HG02588 (cell line): ENCODE measurements at regions not wholly inside any gene's neighbourhood (a gene's known extent, or its start where the extent isn't known, plus 50 kb on each side); places are given as distances from the start of the nearest gene placed in this dataset.

Source experiments
- ATAC-seq: cut with Tn5 transposase; IDR thresholded peaks from one replicate; pipeline ENCODE4 v1.9.1; 2021; ENCODE audit warnings: mild to moderate bottlenecking, moderate library complexity; ENCODE audit not compliant: unreplicated experiment

GRCh38 chr5:10173716-10174115 lies 76.0 kb downstream of the ATPSCKMT start:
- ATAC-seq = no peak

GRCh38 chr5:10172247-10172646 lies 77.4 kb downstream of the ATPSCKMT start:
- no peak for ATAC-seq

DNA sequence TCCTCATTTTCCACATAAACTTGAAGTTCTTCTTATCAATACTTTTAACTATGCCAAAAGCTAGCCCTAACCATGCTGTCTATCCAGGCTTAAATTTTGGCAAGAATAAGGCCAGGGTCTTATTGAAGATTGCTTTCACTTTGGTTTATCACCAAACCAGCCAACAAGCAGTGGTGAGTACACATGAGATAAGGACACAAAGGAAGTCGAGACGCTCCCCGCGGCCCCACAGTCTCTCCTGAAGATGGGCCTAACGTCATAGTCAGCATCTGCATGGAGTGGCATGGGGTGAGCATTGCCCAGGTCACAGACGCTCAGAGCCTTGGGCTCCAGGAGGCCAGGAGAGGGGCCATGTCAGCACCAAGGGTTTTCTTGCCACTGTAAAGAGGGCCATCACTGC lies 80.3 kb downstream of the ATPSCKMT start:
- no peak for ATAC-seq

DNA sequence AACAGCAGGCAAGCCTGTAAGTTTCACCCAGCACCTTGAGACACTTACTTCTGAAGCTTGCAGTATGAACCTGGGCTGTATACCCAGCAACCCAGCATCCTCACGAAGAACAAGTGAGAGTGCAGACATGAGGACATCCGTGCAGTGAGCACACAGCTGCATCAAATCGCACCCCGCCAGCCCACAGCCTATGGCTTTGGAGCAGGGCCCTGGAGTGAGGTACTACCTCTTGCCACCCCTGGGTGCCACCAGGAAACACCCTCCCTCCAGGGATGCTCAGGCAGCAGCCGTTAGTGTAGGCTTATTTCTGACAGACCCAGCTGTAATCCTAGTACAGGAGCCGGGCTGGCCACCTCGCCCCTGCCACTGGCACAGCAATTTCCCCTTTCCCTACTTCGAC lies 81.4 kb downstream of the ATPSCKMT start:
- ATAC-seq = no peak

DNA sequence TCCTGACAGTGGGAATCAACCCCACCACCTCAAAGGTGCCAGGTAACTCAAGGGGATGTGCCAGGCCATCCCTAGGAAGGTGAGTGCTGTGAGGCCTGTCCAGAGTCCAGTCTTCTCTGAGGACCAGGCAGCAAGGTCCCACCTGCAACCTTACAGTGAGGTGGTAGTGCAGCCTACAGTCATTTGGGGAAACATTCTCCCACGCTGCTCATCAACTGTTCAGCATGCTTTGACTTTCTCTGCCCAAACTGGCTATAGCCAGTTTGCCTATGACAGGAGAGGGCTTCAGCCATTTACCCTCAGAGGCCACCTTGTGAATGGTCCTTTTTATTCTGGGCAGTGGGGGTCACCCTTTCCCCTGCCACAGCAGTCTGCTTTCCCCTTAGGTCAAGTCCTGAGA lies 81.9 kb downstream of the ATPSCKMT start:
- ATAC-seq = no peak

- no peak for ATAC-seq
Measured at GRCh38 chr5:10166392-10166791, 83.3 kb downstream of the ATPSCKMT start.

DNA sequence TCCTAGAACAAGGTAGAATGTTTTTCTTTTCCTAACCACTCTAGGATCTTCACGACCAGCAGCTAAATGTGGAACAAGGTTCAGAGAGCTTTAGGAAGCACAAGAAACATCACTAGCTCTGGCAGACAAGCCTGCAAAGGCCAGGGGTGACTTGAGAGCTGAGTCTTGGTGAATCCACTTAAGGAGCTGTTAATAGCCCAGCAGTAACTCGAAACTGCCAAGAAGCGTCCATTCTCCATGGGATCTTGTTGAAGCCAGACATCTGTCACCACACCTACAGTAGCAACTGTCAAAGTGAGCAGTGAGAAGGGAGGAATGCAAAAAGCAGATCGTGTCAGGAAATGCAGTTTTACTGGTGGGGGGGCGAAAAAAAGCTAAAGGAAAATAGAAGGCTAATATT lies 87.2 kb downstream of the ATPSCKMT start:
- ATAC-seq = no peak

DNA sequence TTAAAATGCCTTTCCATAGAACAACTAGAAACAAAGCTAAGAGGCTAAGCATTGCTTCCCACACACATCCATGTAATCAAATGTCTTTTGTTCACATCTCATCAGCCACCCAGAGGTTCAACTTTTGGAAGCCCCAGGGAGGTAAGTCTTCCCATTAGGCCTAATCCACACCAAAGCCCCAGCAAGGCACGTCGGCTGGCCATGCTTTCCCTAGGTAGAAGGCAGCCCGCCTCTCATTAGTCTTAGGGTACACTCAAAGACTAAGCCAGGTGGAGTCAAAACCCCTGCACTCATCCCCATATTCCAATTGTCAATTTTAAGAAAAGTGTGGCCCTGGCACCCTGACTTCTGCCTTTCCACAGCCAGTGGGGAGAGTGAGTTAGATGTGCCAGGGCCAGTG lies 87.9 kb downstream of the ATPSCKMT start:
- no peak for ATAC-seq

DNA sequence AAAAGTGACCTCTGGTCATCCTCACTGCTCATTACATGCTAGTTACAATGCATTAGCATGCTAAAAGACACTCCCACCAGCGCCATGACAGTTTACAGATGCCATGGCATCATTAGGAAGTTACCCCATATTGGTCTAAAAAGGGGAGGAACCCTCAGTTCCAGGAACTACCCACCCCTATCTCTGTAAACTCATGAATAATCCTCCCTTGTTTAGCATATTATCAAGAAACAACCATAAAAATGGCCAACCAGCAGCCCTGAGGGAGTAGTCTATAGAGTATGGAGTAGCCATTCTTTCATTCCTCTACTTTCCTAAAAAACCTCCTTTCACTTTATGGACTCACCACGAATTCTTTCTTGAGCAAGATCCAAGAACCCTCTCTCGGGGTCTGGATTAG lies 89.4 kb downstream of the ATPSCKMT start:
- ATAC-seq = no peak

- ATAC-seq = no peak
Measured at GRCh38 chr5:10158886-10159285, 90.8 kb downstream of the ATPSCKMT start.

DNA sequence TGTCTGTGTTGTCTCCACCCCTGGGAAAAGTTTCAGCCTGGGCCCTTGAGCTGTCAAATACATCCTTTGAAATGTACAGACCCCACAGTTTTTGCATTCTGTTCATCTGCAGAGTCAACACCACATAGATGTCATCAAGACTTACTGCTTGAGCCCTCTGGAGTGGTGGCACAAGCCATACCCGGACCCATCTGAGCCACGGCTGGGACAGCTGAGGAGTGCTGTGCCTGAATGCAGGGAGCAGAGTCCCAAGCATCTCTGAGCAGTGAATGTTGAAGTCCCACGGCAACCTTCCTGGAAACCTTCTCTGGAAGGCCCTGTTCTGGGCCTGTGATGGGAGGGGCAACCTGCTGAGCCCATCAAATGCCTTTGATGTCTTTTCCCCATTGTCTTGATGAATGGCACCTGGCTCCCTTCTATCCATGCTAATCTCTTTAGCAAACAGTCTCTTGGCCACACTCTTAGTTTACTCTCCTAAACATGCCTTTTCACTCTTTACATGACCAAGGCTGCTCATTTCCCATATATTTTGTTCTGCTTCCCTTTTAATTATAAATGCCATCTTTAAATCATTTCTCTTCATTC lies 92.5 kb downstream of the ATPSCKMT start:
- no peak for ATAC-seq

- no peak for ATAC-seq
Measured at GRCh38 chr5:10155897-10156667, 93.6 kb downstream of the ATPSCKMT start.

- no peak for ATAC-seq
Measured at GRCh38 chr5:10153808-10154537, 95.7 kb downstream of the ATPSCKMT start.

GRCh38 chr5:10153394-10153793 lies 96.3 kb downstream of the ATPSCKMT start:
- no peak for ATAC-seq

DNA sequence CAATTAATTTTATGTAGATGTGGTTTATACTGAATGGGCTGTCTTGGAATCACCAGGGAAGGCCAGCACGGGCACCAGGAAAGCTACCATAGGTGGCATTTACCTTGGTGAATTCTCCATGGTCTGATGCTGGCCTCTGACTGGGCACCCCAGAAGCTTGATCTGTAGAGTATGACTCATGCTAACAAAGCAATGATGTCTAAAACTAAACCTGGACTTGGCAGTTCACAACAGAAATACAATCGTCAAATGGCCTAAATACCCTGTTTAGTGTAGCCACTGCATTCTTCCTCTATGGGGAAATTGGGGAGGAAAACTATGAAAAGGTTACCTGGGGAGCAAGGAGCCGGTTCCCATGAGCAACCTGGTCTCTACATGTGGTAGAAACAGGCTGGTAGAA lies 98.0 kb downstream of the ATPSCKMT start:
- no peak for ATAC-seq

DNA sequence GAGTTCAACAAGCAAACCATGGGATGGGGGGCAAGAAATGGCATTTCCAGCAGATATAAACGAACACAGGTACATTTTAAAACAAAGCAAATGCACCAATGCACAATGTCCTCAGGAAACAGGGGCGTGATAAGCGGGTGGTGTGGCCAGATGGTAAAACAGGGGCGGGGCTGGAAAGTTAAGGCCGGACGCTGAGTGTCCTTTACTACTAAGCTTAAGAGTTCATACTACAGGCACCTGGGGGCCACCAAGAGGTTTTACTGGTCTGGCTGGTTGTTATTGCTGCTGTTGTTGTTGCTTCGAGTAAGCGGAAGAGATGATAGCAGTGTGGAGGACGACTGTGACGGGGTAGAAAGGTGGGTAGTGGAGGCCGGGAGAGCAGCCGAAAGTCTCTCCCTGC lies 99.8 kb downstream of the ATPSCKMT start:
- ATAC-seq = no peak

DNA sequence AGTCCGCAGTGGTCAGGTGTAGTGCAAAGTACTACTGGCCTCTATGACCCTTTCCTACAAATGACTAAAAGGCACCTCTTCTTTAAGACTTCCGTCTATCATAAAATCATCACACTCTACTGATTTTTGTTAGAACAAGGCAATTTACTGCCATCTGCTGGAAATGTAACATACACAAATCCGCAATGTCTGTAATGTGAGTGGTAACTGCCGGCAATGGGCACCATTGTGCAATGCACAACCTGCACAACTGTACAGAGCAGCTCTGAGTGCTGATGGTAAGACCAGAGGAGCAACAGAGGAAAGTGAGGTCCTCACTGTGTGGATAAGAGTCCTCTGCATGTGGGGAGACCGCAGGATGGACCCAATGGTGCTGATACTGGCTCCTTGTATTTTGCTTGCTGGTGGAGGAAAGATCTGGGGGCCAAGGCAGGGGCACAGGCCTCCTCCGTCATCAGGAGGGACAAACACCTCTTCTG lies 103.7 kb downstream of the ATPSCKMT start:
- ATAC-seq = no peak

DNA sequence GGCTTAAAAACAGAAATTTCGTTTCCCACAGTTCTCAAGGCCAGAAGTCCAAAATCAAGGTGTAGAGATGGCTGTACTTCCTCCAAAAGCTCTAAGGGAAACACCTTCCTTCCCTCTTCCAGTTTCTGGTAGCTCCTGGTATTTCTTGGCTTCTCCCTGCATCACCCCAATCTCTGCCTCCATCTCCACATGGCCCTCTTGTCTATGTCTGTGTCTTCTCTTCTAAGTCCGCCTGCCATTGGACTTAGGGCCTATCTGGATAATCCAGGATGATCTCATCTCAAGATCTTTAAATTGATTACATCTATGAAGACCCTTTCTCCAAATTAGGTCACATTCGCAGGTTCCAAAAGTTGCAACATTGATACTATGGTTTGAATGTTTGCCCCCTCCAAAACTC lies 105.6 kb downstream of the ATPSCKMT start:
- no peak for ATAC-seq

GRCh38 chr5:10140195-10140973 lies 109.3 kb downstream of the ATPSCKMT start:
- ATAC-seq = no peak

DNA sequence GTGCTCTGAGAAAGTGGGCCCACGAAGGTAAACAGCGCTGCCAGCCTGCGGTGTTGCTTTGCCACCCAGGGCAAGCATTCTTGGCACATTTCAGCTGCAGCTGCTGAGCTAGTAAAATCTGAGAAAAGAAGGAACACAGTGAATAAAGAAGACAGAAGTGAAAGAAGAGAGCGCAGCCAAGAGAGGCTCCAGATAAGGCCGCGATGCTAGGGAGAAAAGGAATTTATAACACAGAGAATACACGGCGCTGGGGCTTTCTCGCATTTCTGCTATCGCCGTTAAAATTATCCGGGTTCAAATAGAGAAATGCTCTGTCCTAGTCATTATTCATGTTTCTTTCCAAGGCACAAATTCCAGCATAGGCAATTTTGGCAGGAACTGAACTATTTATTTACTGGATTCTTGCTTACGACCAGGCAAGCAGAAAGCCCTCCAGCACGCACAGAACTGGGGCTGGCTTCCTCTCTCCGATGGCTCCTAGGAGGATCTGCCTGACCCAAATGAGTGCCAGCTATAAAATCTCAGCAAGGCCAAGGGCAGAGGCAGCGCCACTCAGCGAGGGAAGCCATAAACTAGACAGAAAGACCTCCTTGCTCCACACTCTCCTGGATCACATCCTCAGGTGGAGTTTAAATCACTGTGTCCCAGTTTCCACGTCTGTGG lies 111.2 kb downstream of the ATPSCKMT start:
- no peak for ATAC-seq

- no peak for ATAC-seq
Measured at GRCh38 chr5:10133830-10134229, 115.9 kb downstream of the ATPSCKMT start.
